ENCODE measurements at regions not wholly inside any gene's neighbourhood (a gene's known extent, or its start where the extent isn't known, plus 50 kb on each side); places are given as distances from the start of the nearest gene placed in this dataset.

GRCh38 chr15:35838424-35839111, 292.6 kb upstream of the DPH6 start:
- no peaks in the 10 kb centered on the region for H3K4me1 Mint-ChIP-seq

GRCh38 chr15:35842631-35843030, 296.7 kb upstream of the DPH6 start:
- Mint-ChIP-seq H3K4me3 (no peak overlapping the region), H3K9me3 (peaks cover 0 to 3% (median 0%) of the 10 kb centered on the region in 9 donors), H3K27ac (no peak overlapping the region), H3K36me3 (no peaks in the 10 kb centered on the region), H3K27me3 (peaks cover 1 to 14% (median 2%) of the 10 kb centered on the region in 5 donors), H3K4me1 (no peaks in the 10 kb centered on the region)
- DNase-seq (no peak), ATAC-seq (no peak)
- POLR2A ChIA-PET: no interaction called here

More at GRCh38 chr15:35838424-35839111, 292.6 kb upstream of the DPH6 start:
- Mint-ChIP-seq H3K9me3 (peaks cover 0 to 4% (median 0%) of the 10 kb centered on the region in 9 donors), H3K4me3 (no peak overlapping the region), H3K36me3 (no peaks in the 10 kb centered on the region), H3K27ac (no peak overlapping the region), H3K27me3 (peaks cover 0 to 15% (median 4%) of the 10 kb centered on the region in 5 donors)
- ATAC-seq (no peak), DNase-seq (no peak)
- POLR2A ChIA-PET: no interaction called here

GRCh38 chr15:35843498-35843897, 297.5 kb upstream of the DPH6 start:
- Mint-ChIP-seq H3K4me3 (no peak overlapping the region), H3K27ac (no peak overlapping the region), H3K27me3 (peaks cover 0 to 14% (median 2%) of the 10 kb centered on the region in 5 donors), H3K9me3 (peaks cover 0 to 3% (median 0%) of the 10 kb centered on the region in 9 donors), H3K4me1 (no peaks in the 10 kb centered on the region), H3K36me3 (no peaks in the 10 kb centered on the region)
- ATAC-seq (no peak), DNase-seq (no peak)
- POLR2A ChIA-PET: no interaction called here

- peaks cover 0 to 10% (median 2%) of the 10 kb centered on the region in 5 donors for H3K27me3 Mint-ChIP-seq
- ATAC-seq: no peak
- no peaks in the 10 kb centered on the region for H3K4me1 Mint-ChIP-seq
- H3K9me3 Mint-ChIP-seq: peaks cover 0 to 3% (median 0%) of the 10 kb centered on the region in 9 donors
- no peak overlapping the region for H3K4me3 Mint-ChIP-seq
- H3K36me3 Mint-ChIP-seq: no peaks in the 10 kb centered on the region
- no peak for DNase-seq
- POLR2A ChIA-PET: no interaction called here
- no peak overlapping the region for H3K27ac Mint-ChIP-seq
These were observed 304.3 kb upstream of the DPH6 start for GRCh38 chr15:35850284-35850683.

GRCh38 chr15:35851491-35851890, 305.5 kb upstream of the DPH6 start:
- POLR2A ChIA-PET: no interaction called here
- peaks cover 0 to 3% (median 0%) of the 10 kb centered on the region in 9 donors for H3K9me3 Mint-ChIP-seq
- peaks cover 0 to 10% (median 2%) of the 10 kb centered on the region in 5 donors for H3K27me3 Mint-ChIP-seq
- ATAC-seq (no peak), DNase-seq (no peak)
- H3K27ac Mint-ChIP-seq: no peak overlapping the region
- H3K4me3 Mint-ChIP-seq: no peak overlapping the region
- no peaks in the 10 kb centered on the region for H3K36me3 Mint-ChIP-seq
- H3K4me1 Mint-ChIP-seq: no peaks in the 10 kb centered on the region

- ATAC-seq (no peak), DNase-seq (no peak)
- Mint-ChIP-seq H3K36me3 (no peaks in the 10 kb centered on the region), H3K27ac (no peak overlapping the region), H3K4me1 (no peaks in the 10 kb centered on the region), H3K9me3 (no peaks in the 10 kb centered on the region), H3K27me3 (peaks cover 0 to 10% (median 2%) of the 10 kb centered on the region in 5 donors), H3K4me3 (no peak overlapping the region)
- POLR2A ChIA-PET: no interaction called here
These were observed 307.1 kb upstream of the DPH6 start for GRCh38 chr15:35852818-35853624.

- DNase-seq: no peak
- H3K27me3 Mint-ChIP-seq: peaks cover 0 to 10% (median 2%) of the 10 kb centered on the region in 5 donors
- peak overlapping the region in 1 of 10 donors; percentile 11 for H3K27ac Mint-ChIP-seq
- no peaks in the 10 kb centered on the region for H3K36me3 Mint-ChIP-seq
- ATAC-seq: no peak
- H3K9me3 Mint-ChIP-seq: peaks cover 0 to 4% (median 0%) of the 10 kb centered on the region in 9 donors
- H3K4me1 Mint-ChIP-seq: no peaks in the 10 kb centered on the region
- H3K4me3 Mint-ChIP-seq: no peak overlapping the region
- POLR2A ChIA-PET: no interaction called here
These were observed 308.4 kb upstream of the DPH6 start for GRCh38 chr15:35854316-35854715.

- POLR2A ChIA-PET: no interaction called here
These were observed 311.7 kb upstream of the DPH6 start for GRCh38 chr15:35857567-35858226.

GRCh38 chr15:35858707-35859106, 312.7 kb upstream of the DPH6 start:
- no peak for ATAC-seq
- Mint-ChIP-seq H3K4me1 (no peaks in the 10 kb centered on the region), H3K9me3 (peaks cover 0 to 5% (median 0%) of the 10 kb centered on the region in 9 donors), H3K27me3 (peaks cover 0 to 4% (median 0%) of the 10 kb centered on the region in 5 donors), H3K36me3 (no peaks in the 10 kb centered on the region), H3K4me3 (no peak overlapping the region), H3K27ac (no peak overlapping the region)
- POLR2A ChIA-PET: no interaction called here
- no peak for DNase-seq

More at GRCh38 chr15:35857567-35858226, 311.7 kb upstream of the DPH6 start:
- Mint-ChIP-seq H3K27ac (no peak overlapping the region), H3K4me1 (no peaks in the 10 kb centered on the region), H3K27me3 (peaks cover 0 to 4% (median 0%) of the 10 kb centered on the region in 5 donors), H3K4me3 (no peak overlapping the region), H3K9me3 (peaks cover 0 to 4% (median 0%) of the 10 kb centered on the region in 9 donors), H3K36me3 (no peaks in the 10 kb centered on the region)
- no peak for DNase-seq
- no peak for ATAC-seq

GRCh38 chr15:35863655-35864054, 317.7 kb upstream of the DPH6 start:
- POLR2A ChIA-PET: no interaction called here
- Mint-ChIP-seq H3K4me1 (no peaks in the 10 kb centered on the region), H3K27me3 (peaks cover 0 to 4% (median 0%) of the 10 kb centered on the region in 5 donors), H3K9me3 (peaks cover 0 to 9% (median 0%) of the 10 kb centered on the region in 9 donors), H3K27ac (no peak overlapping the region), H3K4me3 (no peak overlapping the region), H3K36me3 (no peaks in the 10 kb centered on the region)
- DNase-seq: no peak
- ATAC-seq: no peak

GRCh38 chr15:35867356-35867755, 321.4 kb upstream of the DPH6 start:
- POLR2A ChIA-PET: no interaction called here
- Mint-ChIP-seq H3K4me1 (no peaks in the 10 kb centered on the region), H3K9me3 (peaks cover 0 to 9% (median 0%) of the 10 kb centered on the region in 9 donors), H3K27me3 (peaks cover 0 to 23% (median 6%) of the 10 kb centered on the region in 5 donors), H3K27ac (no peak overlapping the region), H3K4me3 (no peak overlapping the region), H3K36me3 (no peaks in the 10 kb centered on the region)
- no peak for DNase-seq
- ATAC-seq: no peak

- ATAC-seq: no peak
- POLR2A ChIA-PET: no interaction called here
- Mint-ChIP-seq H3K4me1 (no peaks in the 10 kb centered on the region), H3K27me3 (peaks cover 0 to 23% (median 6%) of the 10 kb centered on the region in 5 donors), H3K4me3 (no peak overlapping the region), H3K36me3 (no peaks in the 10 kb centered on the region), H3K9me3 (peaks cover 0 to 6% (median 0%) of the 10 kb centered on the region in 9 donors), H3K27ac (no peak overlapping the region)
- DNase-seq: no peak
These were observed 325.3 kb upstream of the DPH6 start for GRCh38 chr15:35871282-35871681.

- DNase-seq (no peak), ATAC-seq (no peak)
- Mint-ChIP-seq H3K36me3 (no peaks in the 10 kb centered on the region), H3K4me3 (no peak overlapping the region), H3K4me1 (no peaks in the 10 kb centered on the region), H3K27me3 (peaks cover 0 to 23% (median 6%) of the 10 kb centered on the region in 5 donors), H3K9me3 (peaks cover 0 to 6% (median 0%) of the 10 kb centered on the region in 9 donors), H3K27ac (no peak overlapping the region)
- POLR2A ChIA-PET: no interaction called here
These were observed 325.8 kb upstream of the DPH6 start for GRCh38 chr15:35871812-35872211.
